WTC11 (cell line): ENCODE measurements at regions not wholly inside any gene's neighbourhood (a gene's known extent, or its start where the extent isn't known, plus 50 kb on each side); places are given as distances from the start of the nearest gene placed in this dataset.

ENCODE experiments used
- ATF2 ChIP-seq: sonication (generic); formaldehyde crosslinking; IDR thresholded peaks from 2 replicates; pipeline ENCODE4 v1.8.1; 2022; ENCODE audit warnings: low read depth, missing genetic modification reagents, borderline replicate concordance
- ATF3 ChIP-seq: sonication (generic); formaldehyde crosslinking; conservative IDR thresholded peaks from 2 replicates; pipeline ENCODE4 v1.8.1; 2022; ENCODE audit warnings: mild to moderate bottlenecking, missing genetic modification reagents
- CBFB ChIP-seq: sonication (generic); formaldehyde crosslinking; IDR thresholded peaks from 2 replicates; pipeline ENCODE4 v1.8.1; 2022; ENCODE audit warnings: mild to moderate bottlenecking, low read depth, missing genetic modification reagents
- E2F4 ChIP-seq: sonication (generic); formaldehyde crosslinking; IDR thresholded peaks from 2 replicates; pipeline ENCODE4 v1.8.1; 2022; ENCODE audit warnings: low read depth, mild to moderate bottlenecking, moderate library complexity, missing genetic modification reagents, borderline replicate concordance
- ESRRA ChIP-seq: sonication (generic); formaldehyde crosslinking; IDR thresholded peaks from 2 replicates; pipeline ENCODE4 v1.8.1; 2022; ENCODE audit warnings: mild to moderate bottlenecking, missing genetic modification reagents, borderline replicate concordance
- FOXK1 ChIP-seq: sonication (generic); formaldehyde crosslinking; IDR thresholded peaks from 2 replicates; pipeline ENCODE4 v1.8.0; 2022; ENCODE audit warnings: mild to moderate bottlenecking, moderate library complexity, missing genetic modification reagents
- IRF1 ChIP-seq: sonication (generic); formaldehyde crosslinking; IDR thresholded peaks from 2 replicates; pipeline ENCODE4 v1.8.0; 2023; ENCODE audit warnings: missing genetic modification reagents
- MAX ChIP-seq: sonication (generic); formaldehyde crosslinking; IDR thresholded peaks from 2 replicates; pipeline ENCODE4 v1.8.0; 2022; ENCODE audit warnings: mild to moderate bottlenecking, missing genetic modification reagents
- NFYB ChIP-seq: sonication (generic); formaldehyde crosslinking; conservative IDR thresholded peaks from 2 replicates; pipeline ENCODE4 v1.8.0; 2022; ENCODE audit warnings: low read depth, missing genetic modification reagents
- SMAD4 ChIP-seq: sonication (generic); formaldehyde crosslinking; IDR thresholded peaks from 2 replicates; pipeline ENCODE4 v1.8.0; 2022; ENCODE audit warnings: mild to moderate bottlenecking, missing genetic modification reagents
- TEAD4 ChIP-seq: sonication (generic); formaldehyde crosslinking; IDR thresholded peaks from 2 replicates; pipeline ENCODE4 v1.8.0; 2022; ENCODE audit warnings: mild to moderate bottlenecking, missing genetic modification reagents
- ZBTB21 ChIP-seq: sonication (generic); formaldehyde crosslinking; IDR thresholded peaks from 2 replicates; pipeline ENCODE4 v1.8.1; 2023; ENCODE audit warnings: mild to moderate bottlenecking, missing genetic modification reagents, borderline replicate concordance
- ZNF416 ChIP-seq: fragments of 250-450 bp; sonication (Bioruptor Pico); IDR thresholded peaks from 2 replicates; pipeline ENCODE4 v1.9.0; 2021; ENCODE audit warnings: mild to moderate bottlenecking, inconsistent platforms
- TF ChIP-seq, protein P1 (sequence below): fragments of 200-600 bp; IDR thresholded peaks from 2 replicates; pipeline ENCODE4 v1.8.0; 2022; ENCODE audit warnings: antibody characterized with exemption

GRCh38 chr5:74376187-74376586 is 264.3 kb downstream of the ENC1 start:
- TF ChIP-seq SMAD4, result no peak
- TF ChIP-seq ESRRA (CRISPR knock-in tag), result no peak
- no peak for TF ChIP-seq NFYB (CRISPR knock-in tag)
- TF ChIP-seq, protein P1, sequence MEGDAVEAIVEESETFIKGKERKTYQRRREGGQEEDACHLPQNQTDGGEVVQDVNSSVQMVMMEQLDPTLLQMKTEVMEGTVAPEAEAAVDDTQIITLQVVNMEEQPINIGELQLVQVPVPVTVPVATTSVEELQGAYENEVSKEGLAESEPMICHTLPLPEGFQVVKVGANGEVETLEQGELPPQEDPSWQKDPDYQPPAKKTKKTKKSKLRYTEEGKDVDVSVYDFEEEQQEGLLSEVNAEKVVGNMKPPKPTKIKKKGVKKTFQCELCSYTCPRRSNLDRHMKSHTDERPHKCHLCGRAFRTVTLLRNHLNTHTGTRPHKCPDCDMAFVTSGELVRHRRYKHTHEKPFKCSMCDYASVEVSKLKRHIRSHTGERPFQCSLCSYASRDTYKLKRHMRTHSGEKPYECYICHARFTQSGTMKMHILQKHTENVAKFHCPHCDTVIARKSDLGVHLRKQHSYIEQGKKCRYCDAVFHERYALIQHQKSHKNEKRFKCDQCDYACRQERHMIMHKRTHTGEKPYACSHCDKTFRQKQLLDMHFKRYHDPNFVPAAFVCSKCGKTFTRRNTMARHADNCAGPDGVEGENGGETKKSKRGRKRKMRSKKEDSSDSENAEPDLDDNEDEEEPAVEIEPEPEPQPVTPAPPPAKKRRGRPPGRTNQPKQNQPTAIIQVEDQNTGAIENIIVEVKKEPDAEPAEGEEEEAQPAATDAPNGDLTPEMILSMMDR, result no peak
- TF ChIP-seq MAX (CRISPR knock-in tag), result no peak
- no peak for TF ChIP-seq CBFB (CRISPR knock-in tag)
- TF ChIP-seq ZBTB21 (CRISPR knock-in tag), result no peak
- no peak for TF ChIP-seq ATF3 (CRISPR knock-in tag)
- TF ChIP-seq IRF1 (CRISPR knock-in tag), result no peak
- no peak for TF ChIP-seq ATF2 (CRISPR knock-in tag)
- no peak for TF ChIP-seq E2F4 (CRISPR knock-in tag)
- TF ChIP-seq FOXK1 (CRISPR knock-in tag), result no peak
- no peak for TF ChIP-seq ZNF416 (CRISPR knock-in tag)
- no peak for TF ChIP-seq TEAD4 (CRISPR knock-in tag)
